NT2/D1 (cell line): ENCODE measurements at regions not wholly inside any gene's neighbourhood (a gene's known extent, or its start where the extent isn't known, plus 50 kb on each side); places are given as distances from the start of the nearest gene placed in this dataset.

Source experiments
- SUZ12 ChIP-seq: IDR thresholded peaks from 2 replicates; pipeline ENCODE4 v1.6.1; 2011; ENCODE audit not compliant: insufficient read length, insufficient read depth; ENCODE audit errors: extremely low read depth
- ZNF274 ChIP-seq: IDR thresholded peaks from 2 replicates; pipeline ENCODE4 v1.6.1; 2011; ENCODE audit warnings: mild to moderate bottlenecking, low read depth, low read length

DNA sequence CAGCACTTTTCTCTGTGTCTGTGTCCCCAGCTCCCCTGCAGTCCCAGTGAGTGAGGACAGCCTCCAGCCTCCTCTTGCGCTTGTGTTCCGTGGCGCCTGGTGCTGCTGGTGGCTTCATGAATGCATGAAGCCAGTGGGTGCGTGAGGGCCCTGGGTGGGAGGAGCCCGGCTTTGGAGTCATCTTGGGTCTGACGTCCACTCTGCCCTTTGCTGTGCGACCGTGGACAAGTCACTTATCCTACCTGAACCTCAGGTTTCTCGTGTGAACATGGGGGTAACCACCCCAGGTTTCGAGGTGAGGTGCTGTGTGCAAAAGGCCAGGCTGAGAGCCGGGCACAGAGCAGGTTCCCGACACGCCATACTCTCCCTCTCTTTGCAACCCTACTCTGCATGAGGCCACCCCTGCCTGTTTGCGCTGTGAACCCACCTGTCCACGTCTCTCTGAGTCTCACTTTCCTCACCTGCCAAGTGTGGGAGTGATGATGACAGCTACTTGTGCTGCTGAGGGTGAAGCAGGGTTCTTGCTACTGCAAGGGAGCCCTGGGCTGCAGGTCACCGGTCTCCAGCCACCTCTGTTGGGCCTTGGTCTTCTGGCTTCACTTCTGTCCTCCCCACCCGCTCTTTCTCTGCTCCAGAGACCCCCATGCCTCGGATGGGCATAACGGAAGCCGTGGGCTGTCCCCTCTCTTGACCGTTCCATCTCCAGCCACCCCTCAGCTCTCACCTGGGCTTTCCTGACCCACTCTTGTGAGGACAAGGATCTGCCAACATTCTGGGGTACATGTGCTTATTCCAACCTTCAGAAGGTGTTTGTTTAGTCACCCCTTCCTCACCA is 537.6 kb downstream of the TBC1D22A start:
- TF ChIP-seq SUZ12 = no peak
- no peak for TF ChIP-seq ZNF274
